ENCODE measurements at regions not wholly inside any gene's neighbourhood (a gene's known extent, or its start where the extent isn't known, plus 50 kb on each side); places are given as distances from the start of the nearest gene placed in this dataset.

DNA sequence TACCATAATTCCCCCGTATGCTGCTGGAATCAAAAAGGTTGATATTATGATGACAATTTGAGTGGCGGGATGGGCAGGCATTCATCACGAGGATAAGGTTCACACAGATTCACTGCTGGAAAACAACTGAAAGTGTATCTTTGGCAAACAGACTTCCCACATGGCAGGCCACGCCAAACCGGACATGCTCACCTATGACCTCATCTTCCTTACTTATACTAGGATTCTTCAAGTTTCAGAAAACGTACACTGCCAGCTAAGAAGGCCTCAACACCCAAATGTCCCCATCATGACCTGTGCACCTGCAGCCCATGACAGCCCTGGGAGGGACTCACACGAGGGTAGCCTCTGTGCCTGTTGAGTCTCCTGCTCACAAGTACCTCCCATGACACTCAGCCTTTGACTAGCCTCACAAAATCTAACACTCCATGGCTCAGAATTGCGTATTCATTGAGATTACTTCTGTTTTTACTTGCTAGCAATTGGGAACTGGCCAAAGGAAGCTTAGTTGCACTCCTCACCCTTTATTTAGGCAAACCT lies 259.0 kb upstream of the GHITM start:
- TF ChIP-seq, protein P1, sequence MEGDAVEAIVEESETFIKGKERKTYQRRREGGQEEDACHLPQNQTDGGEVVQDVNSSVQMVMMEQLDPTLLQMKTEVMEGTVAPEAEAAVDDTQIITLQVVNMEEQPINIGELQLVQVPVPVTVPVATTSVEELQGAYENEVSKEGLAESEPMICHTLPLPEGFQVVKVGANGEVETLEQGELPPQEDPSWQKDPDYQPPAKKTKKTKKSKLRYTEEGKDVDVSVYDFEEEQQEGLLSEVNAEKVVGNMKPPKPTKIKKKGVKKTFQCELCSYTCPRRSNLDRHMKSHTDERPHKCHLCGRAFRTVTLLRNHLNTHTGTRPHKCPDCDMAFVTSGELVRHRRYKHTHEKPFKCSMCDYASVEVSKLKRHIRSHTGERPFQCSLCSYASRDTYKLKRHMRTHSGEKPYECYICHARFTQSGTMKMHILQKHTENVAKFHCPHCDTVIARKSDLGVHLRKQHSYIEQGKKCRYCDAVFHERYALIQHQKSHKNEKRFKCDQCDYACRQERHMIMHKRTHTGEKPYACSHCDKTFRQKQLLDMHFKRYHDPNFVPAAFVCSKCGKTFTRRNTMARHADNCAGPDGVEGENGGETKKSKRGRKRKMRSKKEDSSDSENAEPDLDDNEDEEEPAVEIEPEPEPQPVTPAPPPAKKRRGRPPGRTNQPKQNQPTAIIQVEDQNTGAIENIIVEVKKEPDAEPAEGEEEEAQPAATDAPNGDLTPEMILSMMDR (IDR thresholded peaks at IDR 0.05) = no peak
- TF ChIP-seq POLR2A (IDR thresholded peaks at IDR 0.05) = no peak

Measured in heart left ventricle (tissue), 13 donors.